ENCODE measurements at regions not wholly inside any gene's neighbourhood (a gene's known extent, or its start where the extent isn't known, plus 50 kb on each side); places are given as distances from the start of the nearest gene placed in this dataset.

- TF ChIP-seq EZH2 (IDR thresholded peaks at IDR 0.05; ENCODE audit: insufficient read depth, poor library complexity, severe bottlenecking) (no peak), EZH2phosphoT487 (IDR thresholded peaks at IDR 0.05; ENCODE audit: insufficient read depth, low read depth) (no peak)
Observed at GRCh38 chr2:53516650-53517049, 251.0 kb upstream of the CHAC2 start.

All from GM23248 (cell line).